A549 (cell line): ENCODE measurements at regions not wholly inside any gene's neighbourhood (a gene's known extent, or its start where the extent isn't known, plus 50 kb on each side); places are given as distances from the start of the nearest gene placed in this dataset.

Source experiments
- ATAC-seq, 2 experiments: fragments of 200-7000 bp in 1 of 2; fragments of >200 bp in 1 of 2; cut with Nextera tagmentation in 1 of 2; cut with Tn5 transposase in 1 of 2; 3 replicates each; pipeline versions ENCODE4 v1.8.0 to v1.9.1; 2018 to 2020; ENCODE audit warnings: mild to moderate bottlenecking in 1 of 2, moderate library complexity in 1 of 2
- CTCF ChIA-PET: fragments of 300-600 bp; sonication (Branson Sonifier 250); formaldehyde crosslinking; extraction: SDS; loops from one replicate; lab custom pipeline; 2021; ENCODE audit warnings: antibody characterized with exemption, inconsistent platforms; lab: Yijun Ruan, JAX
- POLR2A ChIA-PET: fragments of 350-600 bp; formaldehyde crosslinking; extraction: SDS; loops from one replicate; lab custom pipeline; 2021; ENCODE audit warnings: antibody characterized with exemption, inconsistent platforms; lab: Yijun Ruan, JAX
- DNase-seq, 2 experiments: peaks; one replicate each; pipeline versions ENCODE4 v3.0.0 to v3.0.0-alpha.2; 2011 to 2016; ENCODE audit warnings: low read depth in 1 of 2, low spot score in 1 of 2
- FAIRE-seq: peaks from 2 replicates; lab custom pipeline; 2011; peaks lifted over from hg19 to GRCh38; lab: Jason Lieb, UNC
- H3K27ac ChIP-seq, 2 experiments: fragments of >200 bp; sonication (Bioruptor Twin); formaldehyde crosslinking; 3 replicates each; pipeline ENCODE4 v1.5.1; 2016 to 2017
- H3K4me1 ChIP-seq: fragments of >200 bp; sonication (Bioruptor Twin); formaldehyde crosslinking; 3 replicates; pipeline ENCODE4 v1.6.1; 2016
- H3K4me2 ChIP-seq: fragments of >200 bp; sonication (Bioruptor Twin); formaldehyde crosslinking; 3 replicates; pipeline ENCODE4 v1.6.1; 2016
- H3K4me3 ChIP-seq: fragments of >200 bp; sonication (Bioruptor Twin); formaldehyde crosslinking; 3 replicates; pipeline ENCODE4 v1.5.1; 2016
- H3K9me3 ChIP-seq: fragments of >200 bp; sonication (Bioruptor Twin); formaldehyde crosslinking; 3 replicates; pipeline ENCODE4 v1.6.1; 2016
- BCL3 ChIP-seq: fragments of >200 bp; sonication (Bioruptor Twin); formaldehyde crosslinking; IDR thresholded peaks from 3 replicates; pipeline ENCODE4 v1.6.1; 2016
- CBX8 ChIP-seq: fragments of 200-600 bp; sonication (generic); IDR thresholded peaks from 2 replicates; pipeline ENCODE4 v1.6.1; 2016
- EP300 ChIP-seq, 2 experiments: fragments of >200 bp; sonication (Bioruptor Twin); formaldehyde crosslinking; IDR thresholded peaks; 2 replicates in 1 of 2; 3 replicates in 1 of 2; pipeline ENCODE4 v1.6.1; 2016 to 2017
- FOSL2 ChIP-seq, 2 experiments: fragments of 450-650 bp in 1 of 2; fragments of >200 bp in 1 of 2; sonication (Bioruptor Twin) in 1 of 2; formaldehyde crosslinking; IDR thresholded peaks; 2 replicates each; pipeline versions ENCODE4 v1.5.0 to v1.6.1; 2016 to 2020; ENCODE audit warnings: mild to moderate bottlenecking in 1 of 2, moderate library complexity in 1 of 2
- FOXS1 ChIP-seq: fragments of 250-450 bp; sonication (Bioruptor Pico); IDR thresholded peaks from 2 replicates; pipeline ENCODE4 v1.5.0; 2020; ENCODE audit warnings: mild to moderate bottlenecking, moderate library complexity
- HDAC2 ChIP-seq: fragments of 200-600 bp; sonication (generic); IDR thresholded peaks from 2 replicates; pipeline ENCODE4 v1.6.1; 2016
- HES2 ChIP-seq: fragments of >200 bp; sonication (Bioruptor Twin); formaldehyde crosslinking; IDR thresholded peaks from 2 replicates; pipeline ENCODE4 v1.6.1; 2016
- HOXA7 ChIP-seq: fragments of 250-450 bp; sonication (Bioruptor Pico); IDR thresholded peaks from 2 replicates; pipeline ENCODE4 v1.5.0; 2020; ENCODE audit warnings: mild to moderate bottlenecking, moderate library complexity
- JUN ChIP-seq, 2 experiments: fragments of >200 bp; sonication (Bioruptor Twin); formaldehyde crosslinking; IDR thresholded peaks; 2 replicates in 1 of 2; 3 replicates in 1 of 2; pipeline ENCODE4 v1.6.1; 2016 to 2017
- JUNB ChIP-seq: fragments of >200 bp; sonication (Bioruptor Twin); formaldehyde crosslinking; IDR thresholded peaks from 2 replicates; pipeline ENCODE4 v1.6.1; 2016
- KDM1A ChIP-seq: fragments of 200-600 bp; sonication (generic); IDR thresholded peaks from 2 replicates; pipeline ENCODE4 v1.6.1; 2016; ENCODE audit warnings: low read depth, mild to moderate bottlenecking
- MAFK ChIP-seq: fragments of 450-650 bp; IDR thresholded peaks from 2 replicates; pipeline ENCODE4 v1.6.1; 2014; ENCODE audit not compliant: partially characterized antibody
- MYC ChIP-seq: IDR thresholded peaks from 2 replicates; pipeline ENCODE4 v1.6.1; 2012; ENCODE audit warnings: mild to moderate bottlenecking, inconsistent platforms, low read length, improper control_type of control experiment, borderline replicate concordance
- NFE2L2 ChIP-seq: fragments of 150-350 bp; conservative IDR thresholded peaks from 2 replicates; pipeline ENCODE4 v1.6.1; 2014; ENCODE audit warnings: low read length
- NPAS2 ChIP-seq: fragments of 250-450 bp; sonication (Bioruptor Pico); IDR thresholded peaks from 2 replicates; pipeline ENCODE4 v1.8.0; 2022; ENCODE audit warnings: mild to moderate bottlenecking, moderate library complexity, borderline replicate concordance
- NR3C1 ChIP-seq: fragments of >200 bp; sonication (Bioruptor Twin); formaldehyde crosslinking; IDR thresholded peaks from 3 replicates; pipeline ENCODE4 v1.6.1; 2017
- PBX3 ChIP-seq: IDR thresholded peaks from 2 replicates; pipeline ENCODE4 v1.6.1; 2012
- PHF8 ChIP-seq: fragments of 200-600 bp; sonication (generic); IDR thresholded peaks from 2 replicates; pipeline ENCODE4 v1.6.1; 2016; ENCODE audit warnings: low read depth, mild to moderate bottlenecking, antibody characterized with exemption, moderate library complexity, borderline replicate concordance
- POLR2A ChIP-seq: IDR thresholded peaks from 2 replicates; pipeline ENCODE4 v1.6.1; 2012; ENCODE audit warnings: mild to moderate bottlenecking, low read length
- RAD21 ChIP-seq, 2 experiments: fragments of >200 bp in 1 of 2; sonication (Bioruptor Twin) in 1 of 2; formaldehyde crosslinking in 1 of 2; IDR thresholded peaks in 1 of 2; conservative IDR thresholded peaks in 1 of 2; 2 replicates in 1 of 2; 3 replicates in 1 of 2; pipeline ENCODE4 v1.6.1; 2012 to 2018; ENCODE audit warnings: inconsistent platforms in 1 of 2
- RARB ChIP-seq: fragments of 250-450 bp; sonication (Bioruptor Pico); IDR thresholded peaks from 2 replicates; pipeline ENCODE4 v1.8.0; 2021; ENCODE audit warnings: mild to moderate bottlenecking, moderate library complexity
- TFCP2L1 ChIP-seq: fragments of 250-450 bp; sonication (Bioruptor Pico); IDR thresholded peaks from 2 replicates; pipeline ENCODE4 v1.5.0; 2021; ENCODE audit warnings: mild to moderate bottlenecking
- ZNF302 ChIP-seq: fragments of 250-450 bp; sonication (Bioruptor Pico); IDR thresholded peaks from 2 replicates; pipeline ENCODE4 v1.9.0; 2021; ENCODE audit warnings: inconsistent platforms, mild to moderate bottlenecking, moderate library complexity
- ZSCAN20 ChIP-seq: fragments of 250-450 bp; sonication (Bioruptor Pico); IDR thresholded peaks from 2 replicates; pipeline ENCODE4 v1.8.0; 2022; ENCODE audit warnings: mild to moderate bottlenecking, moderate library complexity
- WGBS: methylation state at CpG from one replicate; pipeline ENCODE4 v1.1.6; 2017; ENCODE audit errors: missing lambda C conversion rate; 5-methylcytosine and 5-hydroxymethylcytosine counted together
- TF ChIP-seq, protein P1 (sequence below): fragments of >200 bp; sonication (Bioruptor Twin); formaldehyde crosslinking; IDR thresholded peaks from 3 replicates; pipeline ENCODE4 v1.5.1; 2016

GRCh38 chr10:65323802-65324201 is 1602.0 kb upstream of the LRRTM3 start:
- ChIA-PET CTCF (no interaction called here), POLR2A (no interaction called here)
- FAIRE-seq: no peak
- Histone ChIP-seq H3K4me2 (no peak overlapping the region), H3K9me3 (no peaks in the 10 kb centered on the region), H3K4me1 (no peaks in the 10 kb centered on the region), H3K4me3 (no peak overlapping the region), H3K27ac (no peak overlapping the region)
- 56% methylated on average over 6 of the region's 6 CpGs for WGBS
- TF ChIP-seq FOSL2 (IDR thresholded peaks at IDR 0.05): no peak
- no peak for TF ChIP-seq FOSL2 (CRISPR knock-in tag; IDR thresholded peaks at IDR 0.05)
- no peak for TF ChIP-seq TFCP2L1
- no peak for TF ChIP-seq FOXS1 (CRISPR knock-in tag)
- TF ChIP-seq PBX3: no peak
- TF ChIP-seq ZSCAN20 (CRISPR knock-in tag): no peak
- TF ChIP-seq POLR2A: no peak
- TF ChIP-seq ZNF302 (CRISPR knock-in tag): no peak
- TF ChIP-seq KDM1A: no peak
- no peak for TF ChIP-seq HOXA7 (CRISPR knock-in tag)
- no peak for TF ChIP-seq NPAS2 (CRISPR knock-in tag)
- TF ChIP-seq, protein P1, sequence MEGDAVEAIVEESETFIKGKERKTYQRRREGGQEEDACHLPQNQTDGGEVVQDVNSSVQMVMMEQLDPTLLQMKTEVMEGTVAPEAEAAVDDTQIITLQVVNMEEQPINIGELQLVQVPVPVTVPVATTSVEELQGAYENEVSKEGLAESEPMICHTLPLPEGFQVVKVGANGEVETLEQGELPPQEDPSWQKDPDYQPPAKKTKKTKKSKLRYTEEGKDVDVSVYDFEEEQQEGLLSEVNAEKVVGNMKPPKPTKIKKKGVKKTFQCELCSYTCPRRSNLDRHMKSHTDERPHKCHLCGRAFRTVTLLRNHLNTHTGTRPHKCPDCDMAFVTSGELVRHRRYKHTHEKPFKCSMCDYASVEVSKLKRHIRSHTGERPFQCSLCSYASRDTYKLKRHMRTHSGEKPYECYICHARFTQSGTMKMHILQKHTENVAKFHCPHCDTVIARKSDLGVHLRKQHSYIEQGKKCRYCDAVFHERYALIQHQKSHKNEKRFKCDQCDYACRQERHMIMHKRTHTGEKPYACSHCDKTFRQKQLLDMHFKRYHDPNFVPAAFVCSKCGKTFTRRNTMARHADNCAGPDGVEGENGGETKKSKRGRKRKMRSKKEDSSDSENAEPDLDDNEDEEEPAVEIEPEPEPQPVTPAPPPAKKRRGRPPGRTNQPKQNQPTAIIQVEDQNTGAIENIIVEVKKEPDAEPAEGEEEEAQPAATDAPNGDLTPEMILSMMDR: no peak
- TF ChIP-seq HES2: no peak
- ATAC-seq: no peak
- DNase-seq: no peak

GRCh38 chr10:65325913-65326312 is 1599.9 kb upstream of the LRRTM3 start:
- CTCF ChIA-PET: no interaction called here
- DNase-seq (no peak), FAIRE-seq (no peak), ATAC-seq (no peak)
- TF ChIP-seq FOXS1 (CRISPR knock-in tag): no peak
- TF ChIP-seq JUNB: no peak
- no peak for TF ChIP-seq ZNF302 (CRISPR knock-in tag)
- TF ChIP-seq, protein P1: no peak
- TF ChIP-seq HOXA7 (CRISPR knock-in tag): no peak
- no peak for TF ChIP-seq PHF8
- TF ChIP-seq MYC: no peak
- no peak for TF ChIP-seq RARB (CRISPR knock-in tag)
- no peak for TF ChIP-seq ZSCAN20 (CRISPR knock-in tag)
- TF ChIP-seq JUN (IDR thresholded peaks at IDR 0.05): no peak
- TF ChIP-seq HDAC2: no peak
- TF ChIP-seq EP300 (IDR thresholded peaks at IDR 0.05): no peak
- no peak for TF ChIP-seq NFE2L2
- TF ChIP-seq PBX3: no peak
- no peak for TF ChIP-seq RAD21 (conservative IDR thresholded peaks at IDR 0.05 in 1 of 2, IDR thresholded peaks at IDR 0.05 in 1 of 2)
- no peak for TF ChIP-seq MAFK
- no peak for TF ChIP-seq CBX8
- TF ChIP-seq BCL3: no peak
- no peak for TF ChIP-seq NR3C1
- H3K4me1 ChIP-seq: no peaks in the 10 kb centered on the region
- H3K9me3 ChIP-seq: no peaks in the 10 kb centered on the region
- H3K4me3 ChIP-seq: no peak overlapping the region
- no peak overlapping the region for H3K27ac ChIP-seq
- no peak overlapping the region for H3K4me2 ChIP-seq
- POLR2A ChIA-PET: no interaction called here
- 17% methylated on average over 2 of the region's 2 CpGs for WGBS
